CD14-positive monocyte (primary cell): ENCODE measurements at regions not wholly inside any gene's neighbourhood (a gene's known extent, or its start where the extent isn't known, plus 50 kb on each side); places are given as distances from the start of the nearest gene placed in this dataset.

Source experiments
- DNase-seq, 3 donors: peaks; one replicate each; pipeline ENCODE4 v3.0.0-alpha.2; 2011 to 2022
- H2AFZ ChIP-seq: 2 replicates; pipeline ENCODE4 v1.6.0; 2012; ENCODE audit warnings: mild to moderate bottlenecking, low read depth, low read length, inconsistent platforms; ENCODE audit not compliant: insufficient read depth, poor library complexity, severe bottlenecking
- H3K27ac ChIP-seq, 2 donors: 1 replicate in 1 of 2; 2 replicates in 1 of 2; pipeline ENCODE4 v1.5.1; 2012 to 2013; ENCODE audit warnings: low read length in 2 of 2, control low read depth in 1 of 2, inconsistent platforms in 1 of 2, low read depth in 1 of 2, mild to moderate bottlenecking in 1 of 2
- H3K27me3 ChIP-seq, 2 donors: one replicate each; pipeline versions ENCODE4 v1.6.0 to v1.6.1; 2011 to 2013; ENCODE audit warnings: low read length in 2 of 2; ENCODE audit not compliant: control insufficient read depth in 2 of 2, insufficient read depth in 2 of 2
- H3K36me3 ChIP-seq, 2 donors: replicated peaks in 1 of 2; 1 replicate in 1 of 2; 2 replicates in 1 of 2; pipeline versions ENCODE4 v1.5.1 to v1.6.1; 2012 to 2013; ENCODE audit warnings: low read length in 2 of 2, control low read depth in 1 of 2, inconsistent platforms in 1 of 2, mild to moderate bottlenecking in 1 of 2; ENCODE audit not compliant: insufficient read depth in 2 of 2, control insufficient read depth in 1 of 2
- H3K4me1 ChIP-seq, 2 donors: 1 replicate in 1 of 2; 2 replicates in 1 of 2; pipeline versions ENCODE4 v1.5.1 to v1.6.1; 2012 to 2013; ENCODE audit warnings: low read length in 2 of 2, control low read depth in 1 of 2, inconsistent platforms in 1 of 2, mild to moderate bottlenecking in 1 of 2, moderate library complexity in 1 of 2; ENCODE audit not compliant: insufficient read depth in 2 of 2, control insufficient read depth in 1 of 2
- H3K4me2 ChIP-seq: replicated peaks from 2 replicates; pipeline ENCODE3; 2012; ENCODE audit warnings: low read length, moderate library complexity, mild to moderate bottlenecking; ENCODE audit not compliant: poor library complexity, severe bottlenecking; ENCODE audit errors: extremely low read depth
- H3K4me3 ChIP-seq, 3 experiments: fragments of 200-600 bp in 1 of 3; sonication (generic) in 1 of 3; replicated peaks in 1 of 3; 1 replicate in 2 of 3; 2 replicates in 1 of 3; pipeline ENCODE4 v1.5.1; 2011 to 2013; ENCODE audit warnings: low read length in 3 of 3, mild to moderate bottlenecking in 3 of 3, control low read depth in 2 of 3, low read depth in 2 of 3, inconsistent platforms in 1 of 3, moderate library complexity in 1 of 3
- H3K79me2 ChIP-seq: 2 replicates; pipeline ENCODE4 v1.6.0; 2012; ENCODE audit warnings: mild to moderate bottlenecking, control low read depth, inconsistent platforms, low read length, moderate library complexity; ENCODE audit not compliant: insufficient read depth
- H3K9ac ChIP-seq: 2 replicates; pipeline ENCODE4 v1.6.0; 2017; ENCODE audit warnings: low read length, mild to moderate bottlenecking; ENCODE audit not compliant: insufficient read depth, poor library complexity, severe bottlenecking
- H3K9me3 ChIP-seq, 2 donors: replicated peaks in 1 of 2; 1 replicate in 1 of 2; 2 replicates in 1 of 2; pipeline versions ENCODE4 v1.5.1 to v1.6.1; 2012 to 2013; ENCODE audit warnings: low read length in 2 of 2, control low read depth in 1 of 2; ENCODE audit not compliant: control insufficient read depth in 1 of 2, insufficient read depth in 1 of 2
- H4K20me1 ChIP-seq: 2 replicates; pipeline ENCODE4 v1.6.0; 2012; ENCODE audit warnings: mild to moderate bottlenecking, low read length, control low read depth, moderate library complexity; ENCODE audit not compliant: insufficient read depth
- H3K27ac Mint-ChIP-seq, 7 donors: one replicate each; pipeline ENCODE4 v1.8.0; 2020; ENCODE audit warnings: mild to moderate bottlenecking in 7 of 7, mixed read lengths in 7 of 7, moderate library complexity in 6 of 7, inconsistent platforms in 2 of 7
- H3K27me3 Mint-ChIP-seq, 3 donors: one replicate each; pipeline ENCODE4 v1.8.0; 2021 to 2022; ENCODE audit warnings: low read depth in 3 of 3, mild to moderate bottlenecking in 3 of 3, mixed read lengths in 3 of 3, moderate library complexity in 3 of 3, inconsistent platforms in 1 of 3
- H3K36me3 Mint-ChIP-seq, 2 donors: one replicate each; pipeline ENCODE4 v1.8.0; 2020; ENCODE audit warnings: mixed read lengths in 2 of 2, inconsistent platforms in 1 of 2, mild to moderate bottlenecking in 1 of 2
- H3K4me1 Mint-ChIP-seq: one replicate; pipeline ENCODE4 v1.8.0; 2020; ENCODE audit warnings: mild to moderate bottlenecking, mixed read lengths
- H3K4me3 Mint-ChIP-seq, 2 donors: one replicate each; pipeline ENCODE4 v1.8.0; 2020; ENCODE audit warnings: mild to moderate bottlenecking in 2 of 2, mixed read lengths in 2 of 2, moderate library complexity in 1 of 2
- H3K9me3 Mint-ChIP-seq, 7 donors: one replicate each; pipeline ENCODE4 v1.8.0; 2020 to 2022; ENCODE audit warnings: mixed read lengths in 7 of 7, mild to moderate bottlenecking in 6 of 7, moderate library complexity in 6 of 7, inconsistent platforms in 2 of 7
- CTCF ChIP-seq: fragments of 200-600 bp; IDR thresholded peaks from one replicate; pipeline ENCODE4 v1.8.0; 2022; ENCODE audit warnings: antibody characterized with exemption, mild to moderate bottlenecking
- WGBS: methylation state at CpG from one replicate; pipeline ENCODE4 v1.1.5; 2013; ENCODE audit warnings: missing lambda C conversion rate; ENCODE audit not compliant: insufficient coverage; 5-methylcytosine and 5-hydroxymethylcytosine counted together
- intact Hi-C, 2 donors: fragments of 100-400 bp; cut with micrococcal nuclease; formaldehyde crosslinking; loops; one replicate each; pipeline versions ENCODE4 v1.15.0 to v1.15.1; 2023

GRCh38 chr1:196063952-196064351 lies 544.3 kb downstream of the KCNT2 start:
- Histone ChIP-seq H3K36me3 (no peaks in the 10 kb centered on the region), H3K9ac (no peak overlapping the region), H3K4me3 (no peak overlapping the region), H3K4me2 (no peak overlapping the region), H3K79me2 (no peaks in the 10 kb centered on the region), H3K4me1 (no peaks in the 10 kb centered on the region), H3K27ac (no peak overlapping the region), H3K27me3 (no peaks in the 10 kb centered on the region), H3K9me3 (no peaks in the 10 kb centered on the region), H4K20me1 (no peaks in the 10 kb centered on the region), H2AFZ (no peak overlapping the region)
- intact Hi-C loops, result no loop called here
- no peaks in the 10 kb centered on the region for H3K4me1 Mint-ChIP-seq
- no peak for TF ChIP-seq CTCF
- H3K4me3 Mint-ChIP-seq, result no peak overlapping the region
- 38% methylated on average over 1 of the region's 2 CpGs for WGBS
- H3K36me3 Mint-ChIP-seq, result no peaks in the 10 kb centered on the region
- H3K27ac Mint-ChIP-seq, result no peak overlapping the region
- H3K27me3 Mint-ChIP-seq, result no peaks in the 10 kb centered on the region
- peaks cover 0 to 5% (median 2%) of the 10 kb centered on the region in 7 donors for H3K9me3 Mint-ChIP-seq
- no peak for DNase-seq

GRCh38 chr1:196063294-196063693 lies 544.9 kb downstream of the KCNT2 start:
- no peaks in the 10 kb centered on the region for H3K27me3 Mint-ChIP-seq
- H3K4me1 ChIP-seq, result no peaks in the 10 kb centered on the region
- H3K4me3 ChIP-seq, result no peak overlapping the region
- no peak overlapping the region for H3K4me3 Mint-ChIP-seq
- WGBS, result no CpG with 5 or more reads among the region's 3 CpGs
- no peaks in the 10 kb centered on the region for H3K36me3 ChIP-seq
- no peaks in the 10 kb centered on the region for H3K36me3 Mint-ChIP-seq
- no peak overlapping the region for H2AFZ ChIP-seq
- no peaks in the 10 kb centered on the region for H4K20me1 ChIP-seq
- no peaks in the 10 kb centered on the region for H3K27me3 ChIP-seq
- no peaks in the 10 kb centered on the region for H3K79me2 ChIP-seq
- H3K9ac ChIP-seq, result no peak overlapping the region
- H3K9me3 ChIP-seq, result no peaks in the 10 kb centered on the region
- H3K27ac Mint-ChIP-seq, result no peak overlapping the region
- intact Hi-C loops, result no loop called here
- peaks cover 0 to 5% (median 2%) of the 10 kb centered on the region in 7 donors for H3K9me3 Mint-ChIP-seq
- H3K4me1 Mint-ChIP-seq, result no peaks in the 10 kb centered on the region
- no peak overlapping the region for H3K27ac ChIP-seq
- no peak for DNase-seq
- TF ChIP-seq CTCF, result no peak
- H3K4me2 ChIP-seq, result no peak overlapping the region
